ENCODE measurements at regions not wholly inside any gene's neighbourhood (a gene's known extent, or its start where the extent isn't known, plus 50 kb on each side); places are given as distances from the start of the nearest gene placed in this dataset.
"Not testable (repeated sequence)": the region's sequence is repeated elsewhere in the genome, so short reads cannot be mapped to it uniquely, and the experiment has no call there.

- FAIRE-seq = no peak
These were observed 342.4 kb downstream of the HGF start for GRCh38 chr7:81427461-81427860.

GRCh38 chr7:81420526-81421226, 349.2 kb downstream of the HGF start:
- FAIRE-seq = no peak

DNA sequence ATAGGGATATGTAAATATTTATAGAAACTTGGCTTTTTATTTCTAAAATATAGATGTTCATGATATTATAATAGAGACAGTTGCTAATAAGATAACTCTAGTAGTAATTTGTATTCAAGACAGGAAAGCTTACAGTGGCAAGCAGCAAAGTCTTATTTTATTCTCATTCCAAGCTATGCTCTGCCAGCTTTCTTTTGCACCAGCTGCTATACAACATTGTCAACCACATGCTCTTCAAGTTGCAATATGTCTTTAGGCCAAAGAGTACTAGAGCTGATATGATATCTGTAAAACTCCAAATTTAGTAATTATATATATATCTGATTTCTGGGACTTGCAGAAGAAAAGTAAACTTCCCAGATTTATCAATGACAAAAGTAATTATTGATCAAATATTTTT, 350.1 kb downstream of the HGF start:
- no peak for FAIRE-seq

- no peak for FAIRE-seq
These were observed 353.2 kb downstream of the HGF start for GRCh38 chr7:81416659-81417058.

- FAIRE-seq = no peak
These were observed 354.7 kb downstream of the HGF start for GRCh38 chr7:81415181-81415580.

- no peak for FAIRE-seq
These were observed 355.4 kb downstream of the HGF start for GRCh38 chr7:81414411-81414810.

- FAIRE-seq = no peak
These were observed 359.3 kb downstream of the HGF start for GRCh38 chr7:81410471-81411117.

- no peak for FAIRE-seq
These were observed 361.1 kb downstream of the HGF start for GRCh38 chr7:81408728-81409127.

DNA sequence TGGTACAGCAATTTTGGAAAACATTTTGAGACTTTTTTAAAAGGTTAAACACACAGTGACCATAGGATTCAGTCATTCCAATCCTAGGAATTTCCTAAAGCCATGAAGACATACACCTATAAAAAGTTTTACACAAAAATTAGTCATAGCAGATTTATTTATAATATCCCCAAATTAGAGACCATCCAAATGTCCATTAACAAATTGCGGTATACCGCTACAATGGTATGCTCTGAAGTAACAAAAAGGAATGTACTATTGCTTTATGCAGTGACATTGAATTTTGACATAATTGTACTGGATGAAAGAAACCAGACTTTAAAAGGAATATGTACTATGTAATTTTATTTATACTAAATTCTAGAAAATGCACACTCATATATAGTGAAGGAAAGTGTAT, 362.8 kb downstream of the HGF start:
- no peak for FAIRE-seq

DNA sequence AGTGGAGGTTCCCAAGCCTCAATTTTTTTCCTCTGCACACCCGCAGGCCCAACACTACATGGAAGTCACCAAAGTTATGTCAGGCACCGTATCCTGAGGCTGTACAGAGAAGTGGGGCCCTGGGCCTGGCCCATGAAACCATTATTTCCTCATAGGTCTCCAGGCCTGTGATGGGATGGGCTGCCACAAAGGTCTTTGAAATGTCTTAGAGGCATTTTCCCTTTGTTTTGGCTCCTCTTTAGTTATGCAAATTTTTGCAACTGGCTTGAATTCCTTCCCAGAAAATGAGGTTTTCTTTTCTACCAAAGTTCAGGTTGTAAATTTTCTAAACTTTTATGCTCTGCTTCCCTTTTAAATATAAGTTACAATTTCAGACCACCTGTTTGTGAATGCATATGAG, 365.2 kb downstream of the HGF start:
- FAIRE-seq = no peak

GRCh38 chr7:81402227-81402626, 367.6 kb downstream of the HGF start:
- no peak for FAIRE-seq

DNA sequence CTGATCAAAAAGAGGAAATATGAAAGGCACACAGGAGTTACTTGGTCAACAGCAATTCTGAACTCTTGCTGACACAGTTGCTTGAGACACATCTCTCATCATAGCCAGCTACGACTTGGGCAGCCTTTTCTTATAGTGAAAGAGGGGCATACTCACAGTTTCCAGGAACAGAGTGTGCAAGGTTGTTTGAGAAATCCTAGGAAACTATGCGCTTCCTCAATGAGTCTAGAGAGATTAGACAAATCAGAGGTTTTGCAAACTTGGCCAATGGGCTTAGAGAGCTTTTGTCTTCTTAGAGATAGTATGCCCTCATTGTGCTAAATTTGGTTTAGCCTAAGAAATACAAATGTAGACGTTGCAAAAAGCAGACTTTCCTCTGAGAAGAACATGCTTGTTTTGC, 370.4 kb downstream of the HGF start:
- no peak for FAIRE-seq

GRCh38 chr7:81394029-81394428, 375.8 kb downstream of the HGF start:
- FAIRE-seq = no peak

DNA sequence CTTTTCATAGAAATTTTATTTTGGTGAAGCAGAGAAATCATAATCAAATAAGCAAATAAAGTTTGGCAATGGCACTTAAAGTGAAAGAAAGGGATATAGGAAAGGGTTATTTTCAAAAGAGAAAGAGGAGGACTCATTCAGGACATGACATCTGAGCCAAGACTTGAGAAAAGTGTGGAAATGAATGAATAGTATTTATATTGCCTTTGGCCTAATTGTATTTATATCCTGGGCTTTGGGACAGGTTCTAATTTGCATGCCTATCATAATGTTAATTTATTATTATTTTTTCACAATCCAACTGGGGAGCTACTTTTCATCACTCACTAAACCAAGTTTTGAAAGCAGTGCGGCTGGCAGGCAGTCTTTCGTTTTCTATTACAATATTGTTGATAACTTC, 376.8 kb downstream of the HGF start:
- FAIRE-seq = no peak

DNA sequence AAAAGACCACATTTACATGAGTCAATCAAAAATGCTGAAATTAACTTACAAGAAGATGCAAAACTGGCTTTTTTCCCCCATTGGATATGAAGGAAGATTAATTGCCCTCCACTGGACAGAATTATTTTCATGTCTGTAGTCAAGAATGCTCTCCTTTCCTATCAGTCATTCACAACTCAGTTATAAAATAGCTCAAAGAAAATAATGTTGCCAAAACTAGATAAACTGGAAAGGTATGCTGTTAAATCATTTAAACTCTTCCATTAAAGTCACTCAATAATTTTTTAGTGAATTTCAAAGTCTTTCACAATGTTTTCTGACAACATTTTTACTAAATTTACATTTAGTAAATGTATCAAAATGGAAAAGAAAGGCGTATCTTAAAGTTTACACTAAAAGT, 384.5 kb downstream of the HGF start:
- FAIRE-seq = no peak

GRCh38 chr7:81383846-81384245, 386.0 kb downstream of the HGF start:
- no peak for FAIRE-seq

DNA sequence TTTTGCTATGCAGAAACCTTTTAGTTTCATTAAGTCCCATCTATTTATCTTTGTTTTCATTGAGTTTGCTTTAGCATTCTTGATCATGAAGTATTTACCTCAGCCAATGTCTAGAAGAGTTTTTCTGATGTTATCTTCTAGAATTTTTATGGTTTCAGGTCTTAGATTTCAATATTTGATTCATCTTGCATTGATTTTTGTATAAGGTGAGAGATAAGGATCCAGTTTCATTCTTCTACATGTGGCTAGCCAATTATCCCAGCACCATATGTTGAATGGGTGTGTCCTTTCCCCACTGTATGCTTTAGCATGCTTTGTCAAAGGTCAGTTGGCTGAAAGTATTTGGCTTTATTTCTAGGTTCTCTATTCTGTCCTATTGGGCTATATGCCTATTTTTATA, 395.2 kb downstream of the HGF start:
- FAIRE-seq = not testable (repeated sequence)

GRCh38 chr7:81370822-81371221, 399.0 kb downstream of the HGF start:
- no peak for FAIRE-seq

- FAIRE-seq = no peak
These were observed 402.4 kb downstream of the HGF start for GRCh38 chr7:81367326-81367931.

- no peak for FAIRE-seq
These were observed 403.3 kb downstream of the HGF start for GRCh38 chr7:81366546-81366945.

DNA sequence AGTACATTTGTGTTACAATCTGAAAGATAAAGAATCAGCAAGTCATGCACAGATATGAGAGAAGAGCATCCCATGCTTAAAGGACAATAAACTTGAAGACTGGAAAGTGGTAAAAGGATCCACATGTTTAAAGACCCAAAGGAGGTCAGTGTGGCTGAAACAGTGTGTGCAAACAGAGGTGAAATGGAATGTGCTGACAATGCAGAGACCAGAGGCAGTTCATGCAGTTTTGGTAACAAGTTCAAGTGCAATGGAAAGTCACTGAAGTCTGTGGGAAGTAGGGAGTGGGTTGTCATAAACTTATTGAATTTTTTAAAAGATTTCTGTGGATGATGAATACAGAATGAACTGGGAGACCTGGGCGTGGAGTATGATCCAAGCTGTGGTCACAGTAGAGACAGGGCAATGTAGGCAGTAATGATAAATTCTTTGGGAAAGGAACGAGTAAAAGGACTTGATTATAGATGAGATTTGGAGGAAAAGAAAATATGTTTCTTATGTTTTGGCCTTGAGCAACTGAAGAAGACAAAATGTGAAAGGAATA, 408.0 kb downstream of the HGF start:
- FAIRE-seq = no peak

DNA sequence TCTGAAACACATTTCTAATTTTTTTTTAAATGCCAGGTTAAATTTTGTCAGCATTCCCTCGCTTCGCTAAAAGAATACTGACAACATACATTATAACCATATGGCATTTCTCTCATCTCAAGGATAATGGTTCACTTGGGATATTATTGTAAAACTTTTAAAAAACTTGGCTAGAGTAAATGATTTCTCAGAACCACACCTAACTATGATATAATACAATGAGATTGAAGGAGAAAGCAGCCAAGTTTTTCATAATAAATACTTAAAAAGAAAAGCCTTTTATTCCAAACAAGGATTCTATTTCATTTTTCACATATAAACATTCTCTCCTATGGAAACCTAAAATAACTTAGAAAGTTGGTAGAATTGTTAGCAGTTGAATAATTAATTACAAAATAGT, 413.9 kb downstream of the HGF start:
- no peak for FAIRE-seq

DNA sequence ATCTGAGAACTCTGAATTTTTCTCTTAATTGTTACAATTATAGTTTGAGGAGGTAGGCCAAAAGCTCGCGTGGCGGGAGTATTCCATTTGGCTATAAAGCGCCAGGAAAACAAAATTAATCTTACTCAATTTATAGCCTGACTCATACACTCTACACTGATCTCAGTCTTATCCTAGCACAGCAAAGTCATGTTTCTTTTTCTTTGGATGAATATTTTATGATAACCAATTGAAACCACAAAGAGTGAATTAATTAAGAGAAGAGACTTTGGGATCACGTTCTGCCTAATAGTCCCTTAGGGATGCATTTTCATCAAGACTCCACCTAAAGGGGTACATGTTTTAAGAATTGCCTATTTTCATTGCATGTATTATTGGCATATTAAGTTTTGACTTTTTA, 420.8 kb downstream of the HGF start:
- no peak for FAIRE-seq

GRCh38 chr7:81339946-81340345, 421.1 kb upstream of the SEMA3C start:
- no peak for FAIRE-seq
